ENCODE measurements at regions not wholly inside any gene's neighbourhood (a gene's known extent, or its start where the extent isn't known, plus 50 kb on each side); places are given as distances from the start of the nearest gene placed in this dataset.

- in situ Hi-C loops (cut with MboI; ENCODE audit: low sequenced_read_pairs, unreplicated experiment), result no loop called here
- no peak for TF ChIP-seq CTCF (IDR thresholded peaks at IDR 0.05; ENCODE audit: borderline replicate concordance, control extremely low read depth, extremely low read depth, insufficient read depth, missing control alignments)
- no peak for DNase-seq (ENCODE audit: low spot score)
Measured at GRCh38 chr7:113659416-113659815, 259.4 kb downstream of the PPP1R3A start.

GRCh38 chr7:113657603-113658002 is 261.2 kb downstream of the PPP1R3A start:
- in situ Hi-C loops (cut with MboI; ENCODE audit: low sequenced_read_pairs, unreplicated experiment), result no loop called here
- no peak for TF ChIP-seq CTCF (IDR thresholded peaks at IDR 0.05; ENCODE audit: borderline replicate concordance, control extremely low read depth, extremely low read depth, insufficient read depth, missing control alignments)
- no peak for DNase-seq (ENCODE audit: low spot score)

- no peak for DNase-seq (ENCODE audit: low spot score)
- in situ Hi-C loops (cut with MboI; ENCODE audit: low sequenced_read_pairs, unreplicated experiment), result no loop called here
- TF ChIP-seq CTCF (IDR thresholded peaks at IDR 0.05; ENCODE audit: borderline replicate concordance, control extremely low read depth, extremely low read depth, insufficient read depth, missing control alignments), result no peak
Measured at GRCh38 chr7:113652501-113652900, 266.3 kb downstream of the PPP1R3A start.

- no peak for TF ChIP-seq CTCF (IDR thresholded peaks at IDR 0.05; ENCODE audit: borderline replicate concordance, control extremely low read depth, extremely low read depth, insufficient read depth, missing control alignments)
- no peak for DNase-seq (ENCODE audit: low spot score)
- in situ Hi-C loops (cut with MboI; ENCODE audit: low sequenced_read_pairs, unreplicated experiment), result no loop called here
Measured at GRCh38 chr7:113649556-113649955, 269.3 kb downstream of the PPP1R3A start.

- TF ChIP-seq CTCF (IDR thresholded peaks at IDR 0.05; ENCODE audit: borderline replicate concordance, control extremely low read depth, extremely low read depth, insufficient read depth, missing control alignments), result no peak
- no peak for DNase-seq (ENCODE audit: low spot score)
- in situ Hi-C loops (cut with MboI; ENCODE audit: low sequenced_read_pairs, unreplicated experiment), result no loop called here
Measured at GRCh38 chr7:113639221-113639620, 279.6 kb downstream of the PPP1R3A start.

- in situ Hi-C loops (cut with MboI; ENCODE audit: low sequenced_read_pairs, unreplicated experiment), result no loop called here
- no peak for DNase-seq (ENCODE audit: low spot score)
Measured at GRCh38 chr7:113636727-113637421, 281.9 kb downstream of the PPP1R3A start.

More at GRCh38 chr7:113636727-113637421, 281.9 kb downstream of the PPP1R3A start:
- TF ChIP-seq CTCF (IDR thresholded peaks at IDR 0.05; ENCODE audit: borderline replicate concordance, control extremely low read depth, extremely low read depth, insufficient read depth, missing control alignments), result no peak

Measured in GM13976 (cell line).